ENCODE measurements at regions not wholly inside any gene's neighbourhood (a gene's known extent, or its start where the extent isn't known, plus 50 kb on each side); places are given as distances from the start of the nearest gene placed in this dataset.

DNA sequence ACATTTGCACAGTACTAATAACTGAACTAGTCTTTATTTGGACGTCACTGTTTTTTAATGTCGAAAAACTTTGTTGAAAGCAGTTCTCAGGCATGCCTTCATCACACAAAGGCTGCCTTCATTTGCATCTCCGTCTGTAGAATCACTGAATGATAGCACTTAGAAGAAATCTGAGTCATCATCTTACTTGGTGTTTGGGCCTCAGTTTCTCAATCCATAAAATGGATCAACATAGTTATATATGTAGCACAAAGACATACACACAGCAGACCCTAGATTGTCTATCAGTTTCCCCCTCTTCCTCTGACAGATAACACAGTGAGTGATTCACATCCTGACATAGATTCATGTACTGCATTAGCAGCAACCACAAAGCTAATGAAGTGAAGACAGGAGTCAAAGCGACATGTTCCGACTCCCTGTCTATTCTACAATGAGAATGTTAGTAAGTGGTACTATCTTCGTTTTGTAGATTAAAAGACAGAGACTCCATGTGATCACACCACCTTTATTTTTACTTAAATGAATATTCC lies 80.4 kb upstream of the PDE10A start:
- TF ChIP-seq CTCF (IDR thresholded peaks at IDR 0.05) (no peak), POLR2A (IDR thresholded peaks at IDR 0.05; ENCODE audit: low read depth) (no peak), POLR2AphosphoS5 (IDR thresholded peaks at IDR 0.05) (no peak), EP300 (IDR thresholded peaks at IDR 0.05) (no peak)

Measured in esophagus muscularis mucosa (tissue), 4 donors.